Gastroesophageal sphincter (tissue), 4 donors: ENCODE measurements at regions not wholly inside any gene's neighbourhood (a gene's known extent, or its start where the extent isn't known, plus 50 kb on each side); places are given as distances from the start of the nearest gene placed in this dataset.

Source experiments
- ATAC-seq: fragments of 150-250 bp; one replicate; pipeline ENCODE4 v1.9.1; 2016; ENCODE audit warnings: mild to moderate bottlenecking, moderate library complexity
- H3K27ac ChIP-seq, 4 donors: fragments of 200-600 bp; sonication (generic) in 3 of 4; 1 replicate in 3 of 4; 2 replicates in 1 of 4; pipeline ENCODE4 v1.5.1; 2016 to 2019
- H3K27me3 ChIP-seq: fragments of 200-600 bp; sonication (generic); one replicate; pipeline ENCODE4 v1.5.1; 2019
- H3K36me3 ChIP-seq, 2 donors: fragments of 200-600 bp; sonication (generic); one replicate each; pipeline ENCODE4 v1.5.1; 2019; ENCODE audit warnings: control low read depth in 1 of 2
- H3K4me1 ChIP-seq, 3 donors: fragments of 200-600 bp; sonication (generic); 1 replicate in 2 of 3; 2 replicates in 1 of 3; pipeline ENCODE4 v1.5.1; 2016 to 2019; ENCODE audit warnings: control low read depth in 2 of 3
- H3K4me3 ChIP-seq, 2 donors: fragments of 200-600 bp; sonication (generic); one replicate each; pipeline ENCODE4 v1.5.1; 2019; ENCODE audit warnings: mild to moderate bottlenecking in 1 of 2, moderate library complexity in 1 of 2
- H3K9me3 ChIP-seq, 3 donors: fragments of 200-600 bp; sonication (generic); one replicate each; pipeline ENCODE4 v1.5.1; 2017 to 2019; ENCODE audit warnings: control low read depth in 2 of 3
- EP300 ChIP-seq: sonication (generic); formaldehyde crosslinking; IDR thresholded peaks from one replicate; pipeline ENCODE4 v1.6.1; 2017; ENCODE audit warnings: antibody characterized with exemption, mild to moderate bottlenecking
- POLR2A ChIP-seq, 2 donors: fragments of 450-650 bp; IDR thresholded peaks; one replicate each; pipeline ENCODE4 v1.6.1; 2017; ENCODE audit warnings: antibody characterized with exemption in 2 of 2, mild to moderate bottlenecking in 2 of 2, moderate library complexity in 1 of 2
- POLR2AphosphoS5 ChIP-seq: sonication (generic); formaldehyde crosslinking; IDR thresholded peaks from one replicate; pipeline ENCODE4 v1.6.1; 2017; ENCODE audit warnings: antibody characterized with exemption
- WGBS, 2 donors: methylation state at CpG; one replicate each; pipeline ENCODE4 v1.1.5; 2018; ENCODE audit warnings: low coverage in 1 of 2; 5-methylcytosine and 5-hydroxymethylcytosine counted together
- TF ChIP-seq, protein P1 (sequence below), 4 experiments: fragments of 200-600 bp in 2 of 4; fragments of 450-650 bp in 2 of 4; sonication (generic) in 1 of 4; IDR thresholded peaks; one replicate each; pipeline ENCODE4 v1.5.1; 2017 to 2019; ENCODE audit warnings: antibody characterized with exemption in 4 of 4, mild to moderate bottlenecking in 2 of 4, moderate library complexity in 2 of 4

GRCh38 chr6:148074291-148074690 is 268.3 kb upstream of the SASH1 start:
- peaks cover 4% of the 10 kb centered on the region for H3K27me3 ChIP-seq
- no peak overlapping the region for H3K4me3 ChIP-seq
- H3K4me1 ChIP-seq, result no peaks in the 10 kb centered on the region
- TF ChIP-seq POLR2A (IDR thresholded peaks at IDR 0.05), result no peak
- TF ChIP-seq POLR2AphosphoS5, result no peak
- TF ChIP-seq, protein P1, sequence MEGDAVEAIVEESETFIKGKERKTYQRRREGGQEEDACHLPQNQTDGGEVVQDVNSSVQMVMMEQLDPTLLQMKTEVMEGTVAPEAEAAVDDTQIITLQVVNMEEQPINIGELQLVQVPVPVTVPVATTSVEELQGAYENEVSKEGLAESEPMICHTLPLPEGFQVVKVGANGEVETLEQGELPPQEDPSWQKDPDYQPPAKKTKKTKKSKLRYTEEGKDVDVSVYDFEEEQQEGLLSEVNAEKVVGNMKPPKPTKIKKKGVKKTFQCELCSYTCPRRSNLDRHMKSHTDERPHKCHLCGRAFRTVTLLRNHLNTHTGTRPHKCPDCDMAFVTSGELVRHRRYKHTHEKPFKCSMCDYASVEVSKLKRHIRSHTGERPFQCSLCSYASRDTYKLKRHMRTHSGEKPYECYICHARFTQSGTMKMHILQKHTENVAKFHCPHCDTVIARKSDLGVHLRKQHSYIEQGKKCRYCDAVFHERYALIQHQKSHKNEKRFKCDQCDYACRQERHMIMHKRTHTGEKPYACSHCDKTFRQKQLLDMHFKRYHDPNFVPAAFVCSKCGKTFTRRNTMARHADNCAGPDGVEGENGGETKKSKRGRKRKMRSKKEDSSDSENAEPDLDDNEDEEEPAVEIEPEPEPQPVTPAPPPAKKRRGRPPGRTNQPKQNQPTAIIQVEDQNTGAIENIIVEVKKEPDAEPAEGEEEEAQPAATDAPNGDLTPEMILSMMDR (IDR thresholded peaks at IDR 0.05), result no peak
- TF ChIP-seq EP300, result no peak
- H3K36me3 ChIP-seq, result no peaks in the 10 kb centered on the region
- H3K27ac ChIP-seq, result no peak overlapping the region
- 89 to 90% methylated on average over 3 to 6 of the region's 6 CpGs for WGBS, 2 donors
- ATAC-seq, result no peak
- peaks cover 0 to 8% (median 0%) of the 10 kb centered on the region in 3 donors for H3K9me3 ChIP-seq

- H3K27me3 ChIP-seq, result peaks cover 4% of the 10 kb centered on the region
- TF ChIP-seq POLR2A (IDR thresholded peaks at IDR 0.05) (no peak), EP300 (no peak), POLR2AphosphoS5 (no peak)
- TF ChIP-seq, protein P1 (IDR thresholded peaks at IDR 0.05), result no peak
- H3K27ac ChIP-seq, result no peak overlapping the region
- WGBS, 2 donors, result 75% methylated on average over 5 of the region's 5 CpGs; no CpG with 5 or more reads in 1 of the 2 donors
- H3K4me1 ChIP-seq, result no peaks in the 10 kb centered on the region
- no peak for ATAC-seq
- H3K9me3 ChIP-seq, result peaks cover 0 to 8% (median 0%) of the 10 kb centered on the region in 3 donors
- H3K4me3 ChIP-seq, result no peak overlapping the region
- H3K36me3 ChIP-seq, result no peaks in the 10 kb centered on the region
Measured at GRCh38 chr6:148074738-148075137, 267.9 kb upstream of the SASH1 start.

DNA sequence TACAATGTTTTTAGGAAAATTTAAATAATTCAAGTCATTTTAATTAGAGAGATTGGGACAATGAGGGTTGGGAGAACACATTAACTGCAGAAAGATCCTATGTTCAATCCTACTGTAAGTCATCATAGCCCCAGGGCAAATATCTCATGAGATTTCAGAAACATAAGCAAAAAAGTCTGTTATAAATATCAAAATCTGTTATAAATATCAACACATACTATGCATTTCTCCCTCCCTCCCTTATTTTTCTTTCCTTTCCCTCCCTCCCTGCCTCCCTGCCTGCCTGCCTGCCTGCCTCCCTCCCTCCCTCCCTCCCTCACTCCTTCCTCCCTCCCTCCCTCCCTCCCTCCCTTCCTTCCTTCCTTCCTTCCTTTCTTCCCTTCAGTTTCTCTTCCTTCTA is 267.3 kb upstream of the SASH1 start:
- H3K9me3 ChIP-seq, result peaks cover 0 to 8% (median 0%) of the 10 kb centered on the region in 3 donors
- no peaks in the 10 kb centered on the region for H3K4me1 ChIP-seq
- H3K27me3 ChIP-seq, result peaks cover 4% of the 10 kb centered on the region
- TF ChIP-seq, protein P1 (IDR thresholded peaks at IDR 0.05), result no peak
- TF ChIP-seq POLR2A (IDR thresholded peaks at IDR 0.05), result no peak
- no peak for TF ChIP-seq POLR2AphosphoS5
- no peak for TF ChIP-seq EP300
- no peak overlapping the region for H3K27ac ChIP-seq
- no peaks in the 10 kb centered on the region for H3K36me3 ChIP-seq
- H3K4me3 ChIP-seq, result no peak overlapping the region
- no peak for ATAC-seq

DNA sequence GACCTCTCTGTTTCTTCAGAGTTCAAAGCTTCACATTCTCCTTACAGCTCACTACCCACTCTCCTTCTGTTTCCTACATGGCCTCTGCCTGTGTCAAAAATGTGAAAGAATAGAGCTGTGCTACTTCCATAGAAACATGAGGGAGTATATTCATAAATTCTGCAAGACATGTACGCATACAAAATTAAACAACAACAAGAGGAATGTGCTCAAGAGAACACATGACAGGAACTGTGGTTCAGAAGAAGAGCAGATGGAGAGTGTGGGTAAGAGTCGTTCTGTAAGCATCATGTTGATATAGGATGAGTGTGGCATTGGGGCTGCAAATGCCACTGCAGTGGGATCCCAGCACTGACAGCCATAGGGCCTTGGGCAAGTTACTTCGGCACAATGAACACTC is 266.6 kb upstream of the SASH1 start:
- no peak for ATAC-seq
- 66 to 75% methylated on average over 2 to 3 of the region's 3 CpGs for WGBS, 2 donors

DNA sequence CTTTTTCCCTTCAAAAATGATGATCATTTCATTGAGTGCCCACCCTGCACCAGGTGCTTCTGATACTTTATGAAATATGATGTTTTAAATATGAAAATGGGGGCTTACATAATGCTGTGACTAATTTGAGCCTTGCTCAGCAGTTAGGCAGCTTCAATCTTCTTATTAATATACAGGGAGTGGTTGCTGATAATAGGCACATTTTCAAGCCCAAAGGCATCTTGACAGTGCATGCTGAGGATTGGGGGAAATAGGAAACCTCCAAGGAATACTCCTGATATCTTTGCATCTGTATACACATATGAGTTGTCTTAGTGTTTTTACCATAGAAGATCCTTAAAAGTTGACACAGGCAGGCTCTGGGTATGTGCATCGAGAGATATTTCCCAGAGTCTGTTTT is 262.3 kb upstream of the SASH1 start:
- Histone ChIP-seq H3K36me3 (no peaks in the 10 kb centered on the region), H3K4me1 (no peaks in the 10 kb centered on the region), H3K27me3 (peaks cover 4% of the 10 kb centered on the region), H3K9me3 (no peaks in the 10 kb centered on the region), H3K4me3 (no peak overlapping the region), H3K27ac (no peak overlapping the region)
- TF ChIP-seq EP300, result no peak
- TF ChIP-seq, protein P1 (IDR thresholded peaks at IDR 0.05), result no peak
- no peak for TF ChIP-seq POLR2AphosphoS5
- no peak for TF ChIP-seq POLR2A (IDR thresholded peaks at IDR 0.05)
- no peak for ATAC-seq
- WGBS, 2 donors, result 83 to 100% methylated on average over 1 of the region's 1 CpG

More for the DNA sequence above, 266.6 kb upstream of the SASH1 start:
- peaks cover 0 to 8% (median 0%) of the 10 kb centered on the region in 3 donors for H3K9me3 ChIP-seq
- no peaks in the 10 kb centered on the region for H3K36me3 ChIP-seq
- no peak for TF ChIP-seq EP300
- TF ChIP-seq POLR2A (IDR thresholded peaks at IDR 0.05), result no peak
- TF ChIP-seq POLR2AphosphoS5, result no peak
- TF ChIP-seq, protein P1 (IDR thresholded peaks at IDR 0.05), result no peak
- H3K27me3 ChIP-seq, result peaks cover 4% of the 10 kb centered on the region
- H3K4me3 ChIP-seq, result no peak overlapping the region
- H3K27ac ChIP-seq, result no peak overlapping the region
- H3K4me1 ChIP-seq, result no peaks in the 10 kb centered on the region
